GM21737 (cell line): ENCODE measurements at regions not wholly inside any gene's neighbourhood (a gene's known extent, or its start where the extent isn't known, plus 50 kb on each side); places are given as distances from the start of the nearest gene placed in this dataset.
"Not testable (repeated sequence)": the region's sequence is repeated elsewhere in the genome, so short reads cannot be mapped to it uniquely, and the experiment has no call there.

Experiments
- ATAC-seq: cut with Tn5 transposase; IDR thresholded peaks from one replicate; pipeline ENCODE4 v1.9.1; 2021; ENCODE audit warnings: mild to moderate bottlenecking, moderate library complexity; ENCODE audit not compliant: unreplicated experiment

DNA sequence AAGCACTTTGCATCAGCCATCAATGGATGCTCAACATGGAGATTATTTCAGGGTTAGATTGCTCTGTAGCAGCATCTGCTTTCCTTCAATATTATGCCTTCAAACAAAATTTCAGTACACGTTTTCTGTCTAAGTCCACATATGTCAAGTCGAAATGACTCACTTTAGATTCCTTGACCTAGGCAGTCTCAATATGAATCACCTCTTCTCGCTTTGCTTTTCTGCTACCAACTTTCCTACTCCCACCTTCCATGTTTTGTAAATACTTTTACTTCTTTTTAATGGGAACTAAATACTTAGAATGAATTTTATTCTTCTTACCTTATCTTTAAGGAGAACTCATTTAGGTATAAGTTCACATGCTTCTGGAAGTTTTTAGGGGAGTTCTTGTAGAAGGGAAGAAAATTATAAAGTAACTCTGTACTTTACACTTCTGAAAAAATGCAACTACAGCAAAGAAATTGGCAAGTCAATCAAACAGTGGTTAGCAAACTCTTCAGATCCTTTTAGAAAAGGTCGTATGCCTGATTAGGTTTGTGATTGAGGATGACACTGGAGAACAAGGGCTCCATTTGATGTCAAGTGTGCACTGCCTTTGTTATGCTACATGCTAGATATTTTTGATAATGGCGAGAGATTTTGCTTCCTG lies 478.5 kb upstream of the SMARCA2 start:
- no peak for ATAC-seq

DNA sequence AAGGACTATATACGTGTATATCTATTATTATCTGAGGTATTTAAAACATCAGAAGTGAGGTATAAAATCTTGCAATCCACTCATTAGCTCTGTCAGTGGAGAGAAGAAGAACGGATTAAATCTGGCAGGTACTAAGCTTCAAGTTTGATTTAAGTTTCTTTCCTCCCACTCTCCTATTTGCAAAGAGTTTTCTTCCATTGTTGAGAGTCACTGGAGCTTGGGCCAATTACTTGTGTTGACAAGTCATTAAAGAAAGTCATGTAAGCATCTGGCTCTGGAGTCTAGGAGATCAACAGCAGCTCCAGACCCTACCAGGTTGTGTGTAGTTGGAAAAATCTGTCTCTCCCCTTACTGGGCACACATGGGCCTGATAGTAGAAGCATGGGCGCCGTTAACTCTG lies 476.8 kb upstream of the SMARCA2 start:
- ATAC-seq, result no peak

DNA sequence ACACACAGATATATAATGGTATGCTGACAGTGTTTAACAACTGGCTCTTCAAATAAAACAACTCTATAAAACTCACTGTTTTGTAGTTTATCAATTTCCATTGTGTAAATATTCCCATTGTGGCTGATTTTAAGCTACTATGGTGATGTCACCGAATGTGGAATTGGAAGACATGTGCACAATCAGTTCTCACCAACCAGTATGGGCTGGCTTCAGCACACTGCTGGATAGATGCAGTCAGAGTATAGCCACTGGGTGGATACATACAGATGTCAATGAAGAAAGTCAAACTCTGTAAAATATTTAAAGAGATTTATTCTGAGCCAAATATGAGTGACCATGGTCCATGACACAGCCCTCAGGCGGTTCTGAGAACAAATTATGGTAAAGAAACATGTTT lies 475.9 kb upstream of the SMARCA2 start:
- no peak for ATAC-seq

DNA sequence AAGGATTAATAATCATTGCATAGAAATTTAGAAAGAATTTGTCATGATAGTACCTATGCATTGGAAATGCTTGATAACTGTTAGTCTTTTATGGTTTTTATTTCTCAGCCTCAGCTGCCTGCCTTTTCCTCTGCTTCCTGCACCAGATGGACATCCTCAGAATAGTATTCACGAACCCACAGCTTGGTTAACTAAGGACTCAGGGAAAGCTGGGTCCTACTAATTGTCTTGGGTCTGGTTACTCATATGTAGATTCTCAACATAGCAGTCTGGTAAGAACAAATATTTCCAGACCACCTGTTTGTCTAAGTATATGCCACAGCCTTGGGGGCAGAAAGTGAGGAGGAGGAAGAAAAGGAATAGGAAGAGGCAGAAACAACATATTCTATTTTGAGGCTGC lies 464.5 kb upstream of the SMARCA2 start:
- ATAC-seq, result no peak

DNA sequence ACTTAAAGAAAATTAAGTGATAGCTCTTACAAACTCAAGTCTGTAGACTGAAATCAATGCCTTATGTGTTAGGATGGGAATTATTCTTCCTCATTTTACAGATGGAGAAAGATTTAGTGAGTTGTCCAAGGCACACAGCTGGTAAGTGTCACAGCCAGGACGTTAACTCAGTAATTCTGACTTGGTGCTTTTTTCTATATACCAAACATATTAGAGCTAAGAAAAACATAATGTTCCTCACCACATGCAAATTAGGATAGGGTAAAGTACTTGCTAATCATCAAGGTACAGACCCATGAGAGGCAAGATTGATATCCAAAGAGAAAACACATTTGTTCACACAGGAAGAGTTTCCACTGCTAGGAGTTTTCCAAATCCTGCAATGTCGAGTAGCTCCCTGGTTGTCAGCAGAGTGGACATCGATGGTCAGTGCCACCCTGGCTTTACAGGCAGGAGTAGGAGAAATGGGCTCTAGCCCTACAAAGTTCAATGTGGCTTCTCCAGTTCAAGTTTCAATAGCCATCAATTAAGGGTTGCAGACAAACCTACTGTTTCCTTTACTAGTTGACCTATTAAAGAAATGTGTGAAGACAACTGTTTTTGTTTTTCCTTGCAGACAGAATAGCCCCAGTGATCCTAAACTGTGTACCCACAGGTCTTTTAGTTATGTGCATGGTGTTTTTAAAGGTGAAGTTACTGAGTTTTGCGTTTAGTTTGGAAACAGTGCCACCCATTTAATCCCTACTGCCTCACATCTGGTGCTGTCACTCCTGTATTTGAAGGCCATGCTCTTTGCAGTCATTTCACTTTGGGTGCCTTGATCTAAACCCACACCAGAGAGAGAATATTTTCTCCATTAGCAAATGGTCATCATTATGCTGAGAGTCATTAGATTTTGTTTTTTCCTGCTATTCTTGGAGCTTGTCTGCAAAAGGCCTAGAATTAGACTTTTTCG lies 460.8 kb upstream of the SMARCA2 start:
- peak; percentile 66 for ATAC-seq

DNA sequence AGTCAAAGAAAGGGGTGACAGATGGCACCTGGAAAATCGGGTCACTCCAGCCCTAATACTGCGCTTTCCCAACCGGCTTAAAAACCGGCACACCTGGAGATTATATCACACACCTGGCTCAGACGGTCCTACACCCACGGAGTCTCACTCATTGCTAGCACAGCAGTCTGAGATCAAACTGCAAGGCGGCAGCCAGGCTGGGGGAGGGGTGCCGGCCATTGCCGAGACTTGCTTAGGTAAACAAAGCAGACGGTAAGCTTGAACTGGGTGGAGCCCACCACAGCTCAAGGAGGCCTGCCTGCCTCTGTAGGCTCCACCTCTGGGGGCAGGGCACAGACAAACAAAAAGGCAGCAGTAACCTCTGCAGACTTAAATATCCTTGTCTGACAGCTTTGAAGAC lies 456.5 kb upstream of the SMARCA2 start:
- ATAC-seq, result not testable (repeated sequence)

DNA sequence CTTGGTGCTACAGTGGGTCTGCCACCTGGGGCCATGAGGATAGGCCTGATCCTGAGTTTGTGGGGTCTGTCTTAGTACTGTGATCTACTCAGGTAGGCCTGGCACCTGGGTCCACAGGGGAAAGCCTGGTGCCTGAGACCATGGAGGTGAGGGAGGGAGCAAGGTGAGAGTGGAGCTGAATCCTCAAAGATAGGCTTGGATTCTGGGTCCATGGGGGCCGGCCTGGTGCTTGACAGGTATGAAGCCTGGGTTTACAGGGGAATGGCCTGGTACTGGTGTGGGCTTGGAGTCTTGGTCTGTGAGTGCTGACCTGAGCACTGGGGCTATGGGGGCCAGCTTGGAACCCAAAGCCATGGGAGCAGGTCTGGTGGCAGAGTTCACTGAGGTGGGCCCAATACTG lies 439.2 kb upstream of the SMARCA2 start:
- no peak for ATAC-seq

DNA sequence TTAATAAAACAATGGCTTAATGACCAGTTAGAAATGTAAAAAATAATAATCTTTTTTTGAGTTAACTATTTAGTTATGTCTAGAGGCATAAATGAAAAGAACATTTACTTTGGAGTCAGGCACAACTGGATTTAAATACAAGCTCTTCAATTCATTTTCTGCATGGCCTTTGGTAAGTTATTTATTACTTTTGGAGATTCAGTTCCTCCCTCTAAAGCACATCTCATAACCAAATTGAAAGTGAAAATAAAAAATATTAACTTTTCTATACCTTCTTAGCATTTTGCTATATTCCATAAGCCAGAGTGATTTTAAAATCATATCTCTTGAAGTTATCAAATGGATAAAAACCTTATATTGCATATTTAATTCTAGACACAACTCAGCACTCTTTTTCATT lies 434.9 kb upstream of the SMARCA2 start:
- peak; percentile 93 for ATAC-seq

DNA sequence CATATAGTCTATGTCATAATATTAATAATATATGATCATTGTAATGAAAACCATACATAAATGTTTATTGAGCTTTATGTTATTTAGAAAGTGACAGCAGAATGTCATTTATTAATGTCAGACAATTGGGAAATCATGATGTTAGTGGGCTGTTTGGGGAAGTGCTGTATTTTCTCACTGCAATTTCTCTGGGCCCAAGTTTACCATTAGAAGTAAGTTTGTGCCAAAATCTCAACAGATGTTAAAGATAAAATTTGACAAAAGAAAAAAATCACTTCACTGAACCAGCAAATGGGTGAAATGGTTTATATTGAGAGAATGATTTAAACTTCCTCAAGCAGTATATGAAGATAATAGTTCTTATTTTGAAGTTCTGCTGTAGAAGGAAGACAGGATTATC lies 433.2 kb upstream of the SMARCA2 start:
- no peak for ATAC-seq

DNA sequence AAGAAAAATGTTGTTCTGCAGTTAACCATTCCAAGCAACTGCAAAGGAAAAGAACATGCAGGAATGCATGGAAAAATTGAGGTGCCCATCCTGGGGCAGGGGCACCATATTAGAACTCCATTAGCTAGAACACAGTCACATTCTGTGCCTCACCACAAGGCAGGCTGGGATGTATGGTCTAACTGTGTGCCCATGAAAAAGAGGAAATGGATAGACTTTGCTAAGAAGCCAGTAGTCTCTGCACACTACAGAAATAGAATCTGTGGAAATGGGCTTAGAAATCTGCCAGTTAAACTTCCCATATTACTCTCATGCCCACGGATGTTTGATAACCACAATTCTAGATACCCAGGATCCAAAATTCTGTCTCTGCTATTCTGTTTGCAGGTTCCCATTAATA lies 423.8 kb upstream of the SMARCA2 start:
- ATAC-seq, result no peak

DNA sequence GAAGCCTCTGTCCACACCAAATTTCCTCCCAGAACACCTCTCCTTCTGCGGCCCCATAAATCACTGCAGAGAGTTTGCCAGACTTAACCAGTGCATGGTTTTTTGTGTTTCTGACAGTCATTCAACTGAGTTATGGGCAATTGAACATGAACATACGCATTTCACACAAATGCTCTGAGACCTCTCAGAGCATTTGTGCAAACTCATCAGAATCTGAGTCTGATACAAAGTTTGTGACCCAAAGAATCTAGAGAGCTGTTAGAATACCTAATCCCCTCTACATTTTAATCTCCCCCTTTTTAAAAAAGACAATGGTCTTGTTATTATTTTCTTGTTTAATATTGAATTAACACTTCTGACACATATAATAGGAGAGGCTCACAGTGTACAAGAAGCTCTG lies 416.9 kb upstream of the SMARCA2 start:
- no peak for ATAC-seq

DNA sequence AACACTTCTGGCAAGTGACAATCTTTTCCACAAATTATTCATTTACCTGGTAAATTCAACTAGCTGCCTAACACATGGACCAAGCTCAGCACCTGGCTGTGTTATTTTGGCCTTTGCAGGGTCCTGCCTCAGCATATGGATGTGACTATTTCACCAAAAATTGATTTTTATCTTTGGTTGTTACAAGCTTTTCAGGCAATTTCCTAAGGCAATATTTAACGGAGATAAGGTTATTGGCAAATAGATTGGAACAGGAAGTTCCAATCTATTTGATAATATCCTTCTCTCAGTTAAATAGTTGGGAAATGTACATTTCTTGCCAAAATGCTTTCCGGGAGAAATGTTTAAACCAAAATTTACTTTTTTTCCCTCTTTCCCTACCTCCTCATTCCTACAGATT lies 415.2 kb upstream of the SMARCA2 start:
- no peak for ATAC-seq

DNA sequence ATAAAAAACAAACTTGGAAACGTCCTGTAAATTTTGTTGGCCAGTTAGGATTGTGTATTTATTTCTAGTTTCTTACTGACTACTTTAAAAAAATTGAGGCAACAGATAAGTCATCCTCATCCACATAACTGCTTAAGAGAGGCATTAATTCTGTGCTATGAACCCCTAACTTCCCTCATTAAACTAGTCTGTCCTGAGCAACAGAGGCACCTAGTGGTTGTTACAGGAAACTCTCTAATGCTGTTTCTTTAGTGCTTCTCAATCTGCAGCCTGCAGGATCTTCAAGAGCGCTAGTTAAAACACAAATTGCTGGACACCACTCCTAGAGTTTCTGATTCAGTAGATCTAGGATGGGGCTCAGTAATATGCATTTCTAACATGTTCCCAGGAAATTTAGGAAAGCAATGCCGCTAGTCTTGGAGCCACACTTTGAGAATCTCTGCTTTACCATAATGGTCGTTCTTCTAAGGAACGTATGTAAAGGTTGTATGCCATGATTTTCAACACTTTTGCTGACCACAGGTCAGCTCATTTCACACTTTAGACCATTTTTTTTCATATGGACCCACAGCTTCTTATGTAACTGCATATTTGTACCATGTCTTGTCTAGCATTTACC lies 410.1 kb upstream of the SMARCA2 start:
- no peak for ATAC-seq

DNA sequence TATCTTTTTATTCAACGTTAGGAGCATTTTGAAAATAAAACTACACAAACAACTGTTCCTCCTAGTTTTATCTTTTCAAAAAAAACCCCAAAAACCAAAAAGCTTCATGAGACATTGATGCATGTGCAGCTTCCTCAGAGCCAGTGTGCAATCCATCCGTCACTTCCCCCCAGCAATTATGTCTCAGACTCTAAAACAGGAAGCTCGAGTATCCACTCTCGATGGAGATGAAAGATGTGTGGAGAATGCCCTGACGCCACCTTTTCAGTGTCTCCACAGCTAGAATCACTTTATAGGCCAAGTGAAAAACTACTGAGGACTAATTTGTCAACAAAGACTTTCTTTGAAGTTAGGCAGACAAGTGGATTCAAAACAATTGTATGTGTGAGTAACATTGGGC lies 408.9 kb upstream of the SMARCA2 start:
- ATAC-seq, result no peak

DNA sequence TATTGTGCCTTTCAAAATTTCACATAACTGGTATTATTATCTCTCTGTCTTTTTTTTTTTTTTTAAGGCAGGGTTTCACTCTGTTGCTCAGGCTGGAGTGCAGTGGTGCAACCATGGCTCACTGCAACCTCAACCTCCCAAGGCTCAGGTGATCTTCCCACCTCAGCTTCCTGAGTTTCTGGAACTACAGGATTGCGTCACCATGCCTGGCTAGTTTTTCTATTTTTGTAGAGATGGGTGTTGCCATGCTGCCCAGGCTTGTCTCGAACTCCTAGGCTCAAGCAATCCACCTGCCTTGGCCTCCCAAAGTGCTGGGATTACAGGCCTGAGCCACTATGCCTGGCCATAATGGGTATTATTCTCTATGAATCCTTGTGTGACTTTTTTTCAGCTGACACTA lies 402.3 kb upstream of the SMARCA2 start:
- ATAC-seq, result no peak

DNA sequence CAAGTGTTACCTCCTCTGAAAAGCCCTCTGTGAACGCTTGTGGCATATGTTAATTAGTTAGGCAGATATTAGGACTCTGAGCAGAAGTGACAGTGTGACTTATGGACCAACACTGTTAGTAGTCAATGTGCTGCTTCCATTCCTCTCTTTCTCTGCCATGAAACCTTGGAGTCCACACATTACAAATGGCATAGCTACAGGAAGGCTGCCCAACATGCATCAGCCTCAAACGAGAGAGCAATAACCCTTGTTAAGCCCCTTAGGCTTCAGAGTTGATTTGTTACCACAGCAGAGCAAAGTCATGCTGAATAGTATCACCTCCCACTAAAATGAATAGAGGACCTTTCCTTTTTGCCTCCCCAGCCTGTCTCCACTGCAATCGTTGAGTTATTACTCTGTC lies 397.7 kb upstream of the SMARCA2 start:
- no peak for ATAC-seq

DNA sequence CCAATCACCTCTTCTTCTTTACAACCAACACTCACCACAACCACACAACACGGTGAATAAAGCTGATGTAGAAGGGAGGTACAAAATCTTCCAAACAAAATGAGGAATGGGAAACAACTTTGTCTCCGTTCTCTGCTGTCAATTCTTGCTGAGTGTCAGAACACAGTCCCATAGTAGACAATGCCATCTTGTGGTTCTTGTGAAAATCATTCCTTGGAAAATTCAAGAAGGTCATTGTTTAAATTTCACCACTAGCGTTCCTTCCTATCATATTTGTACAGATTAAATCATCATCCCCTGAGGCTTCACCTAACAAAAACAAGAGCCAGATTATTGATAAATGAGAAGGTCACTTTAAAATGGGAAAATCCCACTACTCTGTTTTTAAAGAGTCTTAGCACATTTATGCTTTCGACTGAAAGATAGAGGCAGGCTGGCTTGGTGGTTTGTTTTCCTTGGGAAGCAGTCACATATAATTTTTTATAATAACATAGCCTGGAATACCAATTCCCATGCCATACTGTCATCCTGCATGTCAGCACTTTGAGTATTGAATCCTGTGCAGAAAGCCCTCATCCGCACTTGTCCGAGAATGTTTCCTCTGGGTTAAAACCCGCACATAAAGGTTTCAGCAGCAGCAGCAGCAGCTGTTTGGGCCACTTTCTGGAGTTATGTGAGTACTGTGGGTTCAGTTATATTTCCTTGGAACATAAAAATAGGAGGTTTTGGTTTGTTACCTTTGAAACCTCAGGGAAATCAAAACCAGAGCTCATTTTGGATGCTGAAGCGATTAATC lies 395.0 kb upstream of the SMARCA2 start:
- no peak for ATAC-seq

DNA sequence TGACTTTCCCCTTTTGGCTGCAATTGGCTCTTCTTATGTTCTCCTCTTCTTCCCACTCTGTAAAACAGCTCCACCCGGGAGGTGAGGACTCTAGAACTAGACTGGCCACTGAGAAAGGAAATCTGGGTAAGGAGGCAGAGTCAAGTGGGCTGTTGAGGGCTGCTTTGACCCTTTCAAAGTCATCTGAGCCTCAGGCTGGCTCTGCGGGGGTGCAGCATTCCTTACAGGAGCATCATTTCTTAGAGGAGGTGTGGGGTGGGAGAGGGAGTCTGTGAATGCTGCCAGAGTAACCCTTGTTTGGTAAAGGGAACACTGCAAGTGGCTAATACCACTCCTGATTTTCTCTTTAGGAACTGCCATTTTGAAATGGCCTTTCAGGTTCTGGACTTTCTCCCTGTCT lies 377.7 kb upstream of the SMARCA2 start:
- ATAC-seq, result no peak

DNA sequence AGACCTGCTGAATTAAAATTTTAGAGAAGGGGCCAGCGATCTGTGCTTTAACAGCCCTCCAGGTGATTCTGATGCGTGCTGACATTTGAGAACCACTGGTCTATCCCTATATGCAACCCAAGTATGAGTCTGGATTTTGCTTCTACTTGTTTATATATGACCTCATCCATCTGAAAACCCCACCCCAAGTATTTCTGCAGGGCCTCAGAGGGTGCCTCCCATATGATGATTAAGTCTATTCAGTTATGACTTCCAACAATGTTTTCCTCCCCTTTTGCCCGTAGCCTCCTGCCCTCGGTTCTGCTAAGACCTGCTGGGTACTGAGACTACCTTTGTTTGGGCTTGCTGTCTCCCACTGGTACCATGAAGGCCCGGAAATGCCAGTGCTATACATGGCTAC lies 376.0 kb upstream of the SMARCA2 start:
- no peak for ATAC-seq

DNA sequence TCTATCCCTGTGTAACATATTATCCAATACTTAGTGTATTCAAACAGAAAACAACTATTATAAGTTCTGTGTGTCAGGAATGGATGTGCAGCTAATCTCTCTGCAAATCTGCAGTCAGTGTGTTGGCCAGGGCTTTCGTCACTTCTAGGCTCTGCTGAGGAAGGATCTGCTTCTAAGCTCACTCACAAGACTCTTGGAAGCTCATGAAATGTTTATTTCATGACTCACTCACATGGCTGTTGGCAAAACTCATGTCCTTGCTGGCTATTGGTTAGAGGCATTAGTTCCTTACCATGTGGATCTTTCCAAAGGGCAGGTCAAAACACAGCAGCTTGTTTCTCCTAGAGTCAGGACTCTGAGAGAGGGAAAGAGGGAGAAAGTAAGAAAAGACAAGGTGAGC lies 367.4 kb upstream of the SMARCA2 start:
- ATAC-seq, result no peak

DNA sequence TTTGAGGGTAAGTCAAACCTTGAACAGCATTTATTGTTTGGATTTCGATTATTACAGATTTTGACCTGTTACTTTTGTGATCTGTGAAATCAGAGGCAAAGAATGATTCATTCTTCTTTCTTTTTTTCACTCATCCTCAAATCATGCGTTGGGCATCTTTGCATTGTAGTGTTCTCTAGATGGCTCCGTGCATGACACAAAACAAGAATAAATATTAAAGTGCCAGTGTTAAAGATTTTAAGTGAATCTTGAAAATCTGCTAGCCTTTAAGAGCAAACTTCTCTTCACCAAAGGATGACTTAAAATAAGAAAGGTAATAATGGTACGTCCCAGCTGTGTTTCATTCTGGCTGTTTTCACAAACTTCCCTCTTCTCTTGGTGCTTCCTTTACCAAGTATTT lies 361.9 kb upstream of the SMARCA2 start:
- ATAC-seq, result no peak
